Fibroblast of lung (primary cell): ENCODE measurements at regions not wholly inside any gene's neighbourhood (a gene's known extent, or its start where the extent isn't known, plus 50 kb on each side); places are given as distances from the start of the nearest gene placed in this dataset.

Source experiments
- CTCF ChIP-seq, 2 donors: IDR thresholded peaks in 1 of 2; conservative IDR thresholded peaks in 1 of 2; 1 replicate in 1 of 2; 2 replicates in 1 of 2; pipeline ENCODE4 v1.5.1; 2011 to 2012; ENCODE audit warnings: low read length in 2 of 2, control low read depth in 1 of 2, inconsistent platforms in 1 of 2, low read depth in 1 of 2, mild to moderate bottlenecking in 1 of 2
- EZH2 ChIP-seq: IDR thresholded peaks from 2 replicates; pipeline ENCODE4 v1.5.1; 2012; ENCODE audit warnings: low read length, control low read depth, mild to moderate bottlenecking; ENCODE audit errors: missing control alignments

GRCh38 chr2:160574468-160575140, 81.0 kb upstream of the RBMS1 start:
- no peak for TF ChIP-seq CTCF (conservative IDR thresholded peaks at IDR 0.05 in 1 of 2, IDR thresholded peaks at IDR 0.05 in 1 of 2; ENCODE audit: low read depth in 1 of 2, low read length in 2 of 2)
- no peak for TF ChIP-seq EZH2
